Heart left ventricle (tissue), 16 donors: ENCODE measurements at regions not wholly inside any gene's neighbourhood (a gene's known extent, or its start where the extent isn't known, plus 50 kb on each side); places are given as distances from the start of the nearest gene placed in this dataset.

Source experiments
- ATAC-seq, 4 donors: fragments of 200-7000 bp; cut with Tn5 transposase; one replicate each; pipeline ENCODE4 v1.9.1; 2020 to 2022; ENCODE audit warnings: moderate library complexity in 4 of 4, mild to moderate bottlenecking in 3 of 4, moderate number of reproducible peaks in 1 of 4
- DNase-seq, 5 donors: peaks; one replicate each; pipeline ENCODE4 v3.0.0-alpha.2; 2020
- H3K27ac ChIP-seq, 12 donors: fragments of 200-600 bp; sonication (generic) in 4 of 12; one replicate each; pipeline versions ENCODE4 v1.5.0 to v1.8.0; 2016 to 2022; ENCODE audit warnings: mild to moderate bottlenecking in 2 of 12
- H3K27me3 ChIP-seq, 9 donors: fragments of 200-600 bp; sonication (generic) in 2 of 9; one replicate each; pipeline versions ENCODE4 v1.5.1 to v1.8.0; 2016 to 2022; ENCODE audit warnings: mild to moderate bottlenecking in 3 of 9
- H3K36me3 ChIP-seq, 9 donors: fragments of 200-600 bp; sonication (generic) in 2 of 9; one replicate each; pipeline versions ENCODE4 v1.5.0 to v1.8.0; 2018 to 2022; ENCODE audit warnings: mild to moderate bottlenecking in 2 of 9
- H3K4me1 ChIP-seq, 12 donors: fragments of 200-600 bp; sonication (generic) in 4 of 12; one replicate each; pipeline versions ENCODE4 v1.5.0 to v1.8.0; 2016 to 2022; ENCODE audit warnings: mild to moderate bottlenecking in 3 of 12
- H3K4me3 ChIP-seq, 12 donors: fragments of 200-600 bp; sonication (generic) in 4 of 12; one replicate each; pipeline versions ENCODE4 v1.5.0 to v1.8.0; 2017 to 2022; ENCODE audit warnings: mild to moderate bottlenecking in 9 of 12, moderate library complexity in 4 of 12
- H3K9me3 ChIP-seq, 12 donors: fragments of 200-600 bp; sonication (generic) in 4 of 12; one replicate each; pipeline versions ENCODE4 v1.5.0 to v1.8.0; 2016 to 2022; ENCODE audit warnings: mild to moderate bottlenecking in 1 of 12
- POLR2A ChIP-seq, 2 donors: fragments of 450-650 bp; IDR thresholded peaks; one replicate each; pipeline ENCODE4 v1.6.1; 2017; ENCODE audit warnings: antibody characterized with exemption in 2 of 2, mild to moderate bottlenecking in 2 of 2, moderate library complexity in 2 of 2
- WGBS, 4 donors: extraction: QIAGEN DNeasy Blood & Tissue Kit in 2 of 4; methylation state at CpG; one replicate each; pipeline versions ENCODE4 v1.1.5 to v1.1.7; 2013 to 2018; 5-methylcytosine and 5-hydroxymethylcytosine counted together
- intact Hi-C, 10 donors: fragments of 100-400 bp; cut with DNase I; formaldehyde crosslinking; loops; one replicate each; pipeline versions ENCODE4 v1.11.1 to v1.14.2; 2022
- TF ChIP-seq, protein P1 (sequence below), 12 donors: fragments of 200-600 bp; sonication (generic) in 4 of 12; IDR thresholded peaks; one replicate each; pipeline versions ENCODE4 v1.5.0 to v1.8.0; 2018 to 2022; ENCODE audit warnings: antibody characterized with exemption in 12 of 12, mild to moderate bottlenecking in 5 of 12
- donor health status: ischemic (EF 13 %, LVEDD 7.1; RV severe dilation, severe dysfunction).
- donor health status: healthy with polysubstance abuse.
- donor health status: DM: no; HTN: yes; CAD: no.
- donor health status: DM: no; HTN: no; CAD: no.
- donor health status: ischemic (EF 25% LVEDD 6.9; RV normal size, moderate dysfunction).
- donor health status: ischemic (EF 25% LVEDD 5.7; RV mildly dilated, moderate dysfunction).
- donor health status: healthy.
- donor health status: DM: yes; HTN: yes; CAD: no.
- donor health status: ischemic (EF 35%, LVEDD 5.7; RV mildly dilated, moderate dysfunction).
- donor health status: nonischemic (EF 11% LVEDD 7.7; RV severe dilation, severe dysfunction).
- donor health status: DM: yes; HTN: yes; CAD: no.
- donor health status: PGD.
- donor health status: ischemic (EF 29% LVEDD 5.4; RV normal size, mild dysfunction).
- donor health status: nonischemic (EF 23%, LVEDD 6.1; RV moderate dilation, normal function).

DNA sequence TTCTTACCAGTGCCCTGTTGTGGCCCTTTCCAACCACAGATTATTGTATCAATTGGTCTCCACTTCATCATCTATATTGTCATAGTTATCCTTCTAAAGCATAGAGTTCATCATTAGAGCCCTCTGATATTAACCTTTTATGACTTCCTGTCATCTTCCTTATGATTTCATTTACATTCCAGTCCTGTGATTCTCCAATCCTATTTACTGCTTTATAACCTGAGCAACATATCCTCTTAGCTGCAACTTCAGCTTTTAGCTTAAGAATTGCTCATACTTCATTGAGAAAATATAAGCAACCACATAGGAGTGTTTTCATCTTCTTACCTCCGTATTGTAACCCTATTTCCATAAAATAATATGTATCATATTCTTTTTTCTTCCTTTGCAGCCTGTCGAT is 252.6 kb upstream of the CENPE start:
- no peak for TF ChIP-seq POLR2A (IDR thresholded peaks at IDR 0.05)
- TF ChIP-seq, protein P1, sequence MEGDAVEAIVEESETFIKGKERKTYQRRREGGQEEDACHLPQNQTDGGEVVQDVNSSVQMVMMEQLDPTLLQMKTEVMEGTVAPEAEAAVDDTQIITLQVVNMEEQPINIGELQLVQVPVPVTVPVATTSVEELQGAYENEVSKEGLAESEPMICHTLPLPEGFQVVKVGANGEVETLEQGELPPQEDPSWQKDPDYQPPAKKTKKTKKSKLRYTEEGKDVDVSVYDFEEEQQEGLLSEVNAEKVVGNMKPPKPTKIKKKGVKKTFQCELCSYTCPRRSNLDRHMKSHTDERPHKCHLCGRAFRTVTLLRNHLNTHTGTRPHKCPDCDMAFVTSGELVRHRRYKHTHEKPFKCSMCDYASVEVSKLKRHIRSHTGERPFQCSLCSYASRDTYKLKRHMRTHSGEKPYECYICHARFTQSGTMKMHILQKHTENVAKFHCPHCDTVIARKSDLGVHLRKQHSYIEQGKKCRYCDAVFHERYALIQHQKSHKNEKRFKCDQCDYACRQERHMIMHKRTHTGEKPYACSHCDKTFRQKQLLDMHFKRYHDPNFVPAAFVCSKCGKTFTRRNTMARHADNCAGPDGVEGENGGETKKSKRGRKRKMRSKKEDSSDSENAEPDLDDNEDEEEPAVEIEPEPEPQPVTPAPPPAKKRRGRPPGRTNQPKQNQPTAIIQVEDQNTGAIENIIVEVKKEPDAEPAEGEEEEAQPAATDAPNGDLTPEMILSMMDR (IDR thresholded peaks at IDR 0.05) = no peak
- DNase-seq (no peak), ATAC-seq (no peak)
- intact Hi-C loops = no loop called here
- Histone ChIP-seq H3K4me1 (no peaks in the 10 kb centered on the region), H3K36me3 (no peaks in the 10 kb centered on the region), H3K27me3 (no peaks in the 10 kb centered on the region), H3K9me3 (peaks cover 0 to 13% (median 5%) of the 10 kb centered on the region in 12 donors), H3K4me3 (no peak overlapping the region), H3K27ac (no peak overlapping the region)
- 75 to 82% (median 78%) methylated on average over 2 of the region's 2 CpGs for WGBS, 4 donors

DNA sequence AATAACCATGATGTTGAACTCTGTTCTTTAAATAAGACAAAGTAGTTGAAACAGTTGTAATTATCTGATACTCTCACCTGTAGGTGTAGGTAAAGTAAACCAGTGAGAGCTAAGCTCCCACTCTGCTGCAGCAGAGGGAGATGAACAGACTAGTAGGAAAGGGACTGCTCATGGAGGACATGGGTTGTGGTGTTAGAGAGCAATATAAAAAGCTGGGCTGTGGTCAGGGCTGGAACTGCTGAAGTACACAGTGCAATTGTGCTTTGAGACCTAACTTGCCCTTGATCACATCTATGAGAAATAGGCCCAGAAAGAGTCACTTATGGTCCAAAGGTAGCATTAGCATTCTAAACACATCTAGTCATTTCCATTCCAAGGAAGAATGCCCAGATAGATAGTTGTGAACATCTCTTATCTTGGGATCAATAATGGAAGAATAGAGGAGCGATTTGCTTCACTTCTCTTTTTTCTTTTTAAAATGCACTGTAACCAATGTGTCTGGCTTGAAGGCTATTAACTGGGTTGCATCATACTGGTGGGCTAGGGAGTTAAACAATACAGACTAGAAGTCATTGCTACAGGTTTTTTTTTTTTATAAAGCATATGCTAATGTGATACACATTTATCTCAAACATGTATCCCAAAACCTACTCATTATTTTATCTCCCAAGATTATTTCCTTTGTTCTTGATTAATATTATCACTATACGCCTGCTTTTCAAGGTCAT is 251.3 kb upstream of the CENPE start:
- H3K27me3 ChIP-seq = no peaks in the 10 kb centered on the region
- no peak overlapping the region for H3K27ac ChIP-seq
- DNase-seq (no peak), ATAC-seq (no peak)
- intact Hi-C loops = no loop called here
- H3K4me1 ChIP-seq = no peaks in the 10 kb centered on the region
- H3K4me3 ChIP-seq = no peak overlapping the region
- peaks cover 0 to 3% (median 0%) of the 10 kb centered on the region in 12 donors for H3K9me3 ChIP-seq
- H3K36me3 ChIP-seq = no peaks in the 10 kb centered on the region
- WGBS, 4 donors = 72 to 82% (median 76%) methylated on average over 2 of the region's 2 CpGs
- TF ChIP-seq POLR2A (IDR thresholded peaks at IDR 0.05) = no peak
- TF ChIP-seq, protein P1 (IDR thresholded peaks at IDR 0.05) = no peak

DNA sequence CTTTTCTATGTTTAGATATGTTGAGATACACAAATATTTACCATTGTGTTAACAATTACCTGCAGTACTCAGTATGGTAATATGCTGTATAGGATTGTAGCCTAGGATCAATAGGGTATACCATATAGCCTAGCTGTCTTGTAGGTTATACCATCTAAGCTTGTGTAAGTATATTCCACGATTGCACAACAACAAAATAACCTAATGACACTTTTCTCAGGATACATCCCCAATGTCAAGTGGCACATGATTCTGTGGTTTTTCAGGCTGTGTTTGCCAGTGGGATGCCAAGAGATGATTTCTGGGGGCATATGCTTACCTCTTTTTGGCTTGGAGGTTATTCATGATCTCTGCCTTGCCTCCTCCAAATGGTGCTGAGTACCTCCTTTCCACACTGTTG is 247.2 kb upstream of the CENPE start:
- no peak overlapping the region for H3K4me3 ChIP-seq
- no peaks in the 10 kb centered on the region for H3K9me3 ChIP-seq
- intact Hi-C loops = no loop called here
- 71 to 80% (median 72%) methylated on average over 1 of the region's 1 CpG for WGBS, 4 donors
- H3K27ac ChIP-seq = no peak overlapping the region
- ATAC-seq (no peak), DNase-seq (no peak)
- no peaks in the 10 kb centered on the region for H3K27me3 ChIP-seq
- no peaks in the 10 kb centered on the region for H3K4me1 ChIP-seq
- H3K36me3 ChIP-seq = no peaks in the 10 kb centered on the region
- TF ChIP-seq, protein P1 (IDR thresholded peaks at IDR 0.05) = no peak
- no peak for TF ChIP-seq POLR2A (IDR thresholded peaks at IDR 0.05)

DNA sequence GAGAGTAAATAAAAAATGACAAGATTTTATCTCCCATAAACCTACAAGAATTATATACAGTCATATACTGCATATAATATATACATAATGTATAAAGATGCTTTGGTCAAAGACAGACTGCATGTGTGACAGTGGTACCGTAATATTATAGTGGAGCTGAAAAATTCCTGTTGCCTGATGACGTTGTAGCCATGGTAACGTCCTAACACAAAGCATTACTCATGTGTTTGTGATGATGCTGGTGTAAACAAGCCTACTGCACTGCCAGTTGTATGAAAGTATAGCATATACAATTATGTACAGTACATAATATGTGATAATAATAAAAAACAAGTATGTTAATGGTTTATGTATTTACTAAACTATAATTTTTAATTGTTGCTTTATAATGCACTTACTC is 245.2 kb upstream of the CENPE start:
- WGBS, 4 donors = 53 to 65% (median 59%) methylated on average over 3 of the region's 3 CpGs
- no peaks in the 10 kb centered on the region for H3K27me3 ChIP-seq
- TF ChIP-seq, protein P1 (IDR thresholded peaks at IDR 0.05) = no peak
- no peak for TF ChIP-seq POLR2A (IDR thresholded peaks at IDR 0.05)
- no peaks in the 10 kb centered on the region for H3K4me1 ChIP-seq
- H3K4me3 ChIP-seq = no peak overlapping the region
- intact Hi-C loops = no loop called here
- H3K27ac ChIP-seq = no peak overlapping the region
- ATAC-seq (no peak), DNase-seq (no peak)
- no peaks in the 10 kb centered on the region for H3K9me3 ChIP-seq
- H3K36me3 ChIP-seq = no peaks in the 10 kb centered on the region
